Raji (cell line): ENCODE measurements at regions not wholly inside any gene's neighbourhood (a gene's known extent, or its start where the extent isn't known, plus 50 kb on each side); places are given as distances from the start of the nearest gene placed in this dataset.

Experiments used
- POLR2A ChIP-seq: IDR thresholded peaks from 2 replicates; pipeline ENCODE4 v1.6.1; 2011; ENCODE audit warnings: low read depth, low read length, control low read depth; ENCODE audit not compliant: insufficient read depth

DNA sequence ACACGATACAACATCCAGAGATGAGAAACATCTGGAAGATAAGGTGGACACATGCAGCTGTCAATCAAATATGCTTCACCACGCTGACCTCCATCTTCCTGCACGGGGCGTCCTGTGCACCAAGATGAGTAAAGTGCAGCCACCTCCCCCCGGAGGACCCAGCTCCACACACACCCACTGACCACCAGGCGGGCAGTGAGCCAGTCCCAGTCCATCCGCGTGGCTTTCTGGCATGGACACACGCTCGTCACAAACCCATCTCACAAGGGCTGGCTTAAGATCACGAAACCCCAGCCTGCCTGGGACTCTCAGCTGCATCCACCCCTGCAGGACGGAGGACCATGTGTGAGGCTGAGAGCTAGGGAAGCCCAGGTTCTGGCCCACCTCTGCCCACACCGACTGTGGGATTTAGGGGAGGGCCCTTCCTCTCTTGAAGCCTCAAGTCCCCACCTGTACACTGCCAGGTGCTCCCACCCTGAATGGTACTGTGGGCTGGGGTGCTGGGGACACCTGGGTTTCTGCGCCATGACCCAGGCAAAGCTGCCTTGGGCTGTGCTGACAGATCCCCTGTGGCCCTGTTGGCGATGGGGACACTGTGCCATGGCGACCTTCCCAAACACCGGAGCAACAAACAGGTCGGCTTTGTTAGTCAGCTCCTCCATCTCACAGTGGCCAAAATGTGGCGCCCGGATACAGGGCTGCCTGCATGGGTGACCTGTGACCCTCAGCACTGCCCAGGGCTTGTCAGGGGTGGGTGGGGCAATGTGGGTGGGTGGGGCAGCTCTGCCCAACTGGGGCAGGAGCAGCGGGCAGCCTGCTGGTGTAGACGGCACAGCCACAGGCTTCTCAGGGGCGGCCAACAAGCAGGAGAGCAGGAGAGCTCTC lies 629.0 kb downstream of the TBC1D22A start:
- TF ChIP-seq POLR2A = no peak

GRCh38 chr22:47390026-47390970 lies 627.8 kb downstream of the TBC1D22A start:
- no peak for TF ChIP-seq POLR2A

DNA sequence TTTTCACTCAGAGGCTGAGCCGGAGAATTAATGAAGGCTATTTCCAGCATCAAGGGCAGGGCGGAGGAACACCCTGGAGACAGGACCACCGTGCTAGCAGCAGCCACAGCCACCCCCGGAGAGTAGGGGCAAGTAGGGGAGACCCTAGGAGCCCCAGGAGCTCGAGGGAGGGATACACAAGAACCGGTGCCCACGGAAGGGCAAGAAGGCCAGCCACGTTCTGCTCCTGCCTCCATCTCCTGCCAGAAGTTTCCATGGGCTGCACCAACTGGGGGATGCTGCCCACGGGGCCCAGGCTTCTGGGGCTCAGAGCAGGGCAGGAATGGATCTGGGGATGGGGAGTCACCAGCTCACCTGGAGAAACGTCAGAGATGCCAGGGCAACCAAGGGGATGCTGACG lies 626.8 kb downstream of the TBC1D22A start:
- TF ChIP-seq POLR2A = no peak

- no peak for TF ChIP-seq POLR2A
Measured at GRCh38 chr22:47388778-47389177, 626.3 kb downstream of the TBC1D22A start.

DNA sequence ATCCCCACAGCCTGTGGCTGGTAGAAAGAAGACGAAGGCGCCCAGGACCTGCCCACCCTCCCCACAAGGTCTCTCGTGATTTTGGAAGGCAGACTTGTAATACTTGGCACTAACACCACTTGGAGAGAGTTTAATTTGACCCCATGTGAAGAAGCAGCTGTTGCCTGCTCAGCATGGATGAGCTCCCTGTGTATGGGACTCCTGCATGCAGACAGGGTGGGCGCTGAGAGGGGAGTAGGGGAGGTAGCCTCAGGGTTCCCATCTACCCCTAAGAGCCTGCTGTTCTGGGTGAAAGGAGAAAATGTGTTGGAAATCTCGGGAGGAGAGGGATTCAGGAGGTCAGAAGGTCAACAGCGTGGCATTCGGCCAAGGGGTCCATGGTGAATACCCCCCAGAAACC lies 625.9 kb downstream of the TBC1D22A start:
- no peak for TF ChIP-seq POLR2A

DNA sequence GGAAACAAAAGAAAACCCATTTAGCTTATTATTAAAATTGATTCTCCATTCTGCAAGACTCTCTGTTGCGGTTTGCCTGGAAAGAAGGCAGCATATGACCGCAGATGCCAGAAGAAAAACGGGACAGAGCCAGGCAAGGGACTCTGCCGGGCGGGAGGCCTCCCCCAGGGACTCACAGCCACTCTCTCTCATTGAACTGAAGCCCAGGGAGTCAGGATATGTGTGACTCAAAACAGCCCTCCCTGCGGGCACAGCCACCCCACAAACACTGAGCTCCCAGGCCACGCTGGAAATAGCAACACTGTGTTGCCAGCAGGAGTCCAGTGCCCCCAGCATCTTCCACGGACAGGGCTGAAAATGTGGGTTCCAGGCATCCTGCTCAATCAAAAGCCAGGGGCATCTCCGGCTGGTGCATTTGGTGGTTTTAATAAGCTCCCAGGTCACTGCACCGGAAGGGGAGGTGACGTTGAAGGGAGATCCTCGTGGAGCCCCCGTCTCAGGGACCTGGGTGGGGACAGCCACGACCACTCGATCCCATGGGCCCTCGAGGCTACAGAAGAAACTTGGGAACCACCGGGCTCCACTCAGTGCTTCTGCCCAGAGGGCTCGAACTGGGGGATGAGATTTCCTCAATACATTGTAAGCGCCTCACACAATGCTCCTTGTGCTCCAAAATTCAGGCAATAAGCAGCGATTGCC lies 624.5 kb downstream of the TBC1D22A start:
- TF ChIP-seq POLR2A = no peak

- TF ChIP-seq POLR2A = no peak
Measured at GRCh38 chr22:47384977-47385376, 622.5 kb downstream of the TBC1D22A start.

- no peak for TF ChIP-seq POLR2A
Measured at GRCh38 chr22:47382164-47382890, 619.9 kb downstream of the TBC1D22A start.

- no peak for TF ChIP-seq POLR2A
Measured at GRCh38 chr22:47381240-47381639, 618.8 kb downstream of the TBC1D22A start.

- TF ChIP-seq POLR2A = no peak
Measured at GRCh38 chr22:47380692-47381091, 618.2 kb downstream of the TBC1D22A start.

DNA sequence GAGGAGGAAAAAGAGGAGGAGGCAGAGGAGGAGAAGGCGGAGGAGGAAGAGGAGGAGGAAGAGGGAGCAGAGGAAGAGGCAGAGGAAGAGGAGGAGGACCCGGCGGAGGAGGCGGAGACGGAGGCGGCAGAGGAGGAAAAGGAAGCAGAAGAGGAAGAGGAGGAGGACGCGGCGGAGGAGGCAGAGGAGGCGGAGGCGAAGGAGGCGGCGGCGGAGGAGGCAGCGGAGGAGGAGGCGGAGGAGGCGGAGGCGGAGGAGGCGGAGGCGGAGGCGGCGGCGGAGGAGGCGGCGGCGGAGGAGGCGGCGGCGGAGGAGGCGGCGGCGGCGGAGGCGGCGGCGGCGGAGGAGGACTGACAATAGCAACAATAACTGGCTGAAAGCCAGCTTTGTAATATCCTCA lies 616.6 kb downstream of the TBC1D22A start:
- no peak for TF ChIP-seq POLR2A

- TF ChIP-seq POLR2A = no peak
Measured at GRCh38 chr22:47377926-47378560, 615.6 kb downstream of the TBC1D22A start.

DNA sequence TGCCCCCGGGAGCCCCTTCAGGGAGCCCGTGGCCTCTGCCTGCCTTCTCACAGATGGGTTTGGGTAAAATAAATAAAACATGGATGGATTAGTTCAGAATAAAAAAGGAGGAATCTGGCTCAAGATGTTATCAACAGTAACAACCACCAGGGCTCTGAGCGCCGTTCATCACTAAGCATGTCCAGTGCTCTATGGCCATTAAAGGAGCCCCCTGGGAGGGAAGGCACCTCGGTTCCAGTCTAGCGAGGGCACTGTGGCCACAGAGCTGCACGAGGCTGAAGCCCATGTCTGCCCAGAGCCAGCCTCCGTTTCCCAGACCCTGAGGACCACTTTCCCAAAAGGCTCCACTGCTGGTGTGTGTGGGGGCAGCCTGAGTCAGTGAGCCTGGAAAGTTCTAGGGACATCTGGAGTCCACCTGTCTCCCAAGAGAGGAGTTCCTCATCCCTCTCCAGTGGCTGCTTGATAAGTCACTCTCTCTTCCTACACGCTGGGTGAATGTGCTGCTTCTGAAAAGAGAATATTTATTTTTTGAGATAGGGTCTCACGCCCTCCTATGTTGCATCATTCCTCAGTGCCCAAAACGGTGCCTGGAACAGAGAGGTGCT lies 614.6 kb downstream of the TBC1D22A start:
- TF ChIP-seq POLR2A = no peak

DNA sequence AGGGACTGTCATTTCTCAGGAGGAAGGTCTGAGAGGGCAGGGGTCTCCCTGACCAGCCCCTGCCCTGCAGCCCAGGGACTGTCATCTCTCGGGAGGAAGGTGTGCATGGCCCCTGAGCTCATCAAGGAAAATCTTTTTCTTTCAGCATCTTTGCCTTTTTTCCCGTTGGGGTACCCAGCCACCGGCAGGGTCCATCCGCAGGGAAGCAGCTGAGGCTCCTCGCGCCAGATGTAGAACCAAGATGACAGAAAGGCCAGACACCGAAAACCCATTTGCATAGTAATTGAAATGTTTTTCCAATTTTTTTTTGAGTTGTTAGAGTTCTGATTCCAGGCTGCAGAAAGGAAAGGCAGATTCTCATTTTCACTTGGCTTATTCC lies 613.9 kb downstream of the TBC1D22A start:
- no peak for TF ChIP-seq POLR2A
